ENCODE measurements at regions not wholly inside any gene's neighbourhood (a gene's known extent, or its start where the extent isn't known, plus 50 kb on each side); places are given as distances from the start of the nearest gene placed in this dataset.
"Not testable (repeated sequence)": the region's sequence is repeated elsewhere in the genome, so short reads cannot be mapped to it uniquely, and the experiment has no call there.

GRCh38 chr14:85895603-85896002 lies 365.7 kb downstream of the FLRT2 start:
- DNase-seq (ENCODE audit: low read depth): no peak

GRCh38 chr14:85892251-85892650 lies 362.3 kb downstream of the FLRT2 start:
- DNase-seq (ENCODE audit: low read depth): no peak

GRCh38 chr14:85883966-85884365 lies 354.0 kb downstream of the FLRT2 start:
- no peak for DNase-seq (ENCODE audit: low read depth)

- no peak for DNase-seq (ENCODE audit: low read depth)
Measured at GRCh38 chr14:85883101-85883500, 353.2 kb downstream of the FLRT2 start.

GRCh38 chr14:85881935-85882334 lies 352.0 kb downstream of the FLRT2 start:
- no peak for DNase-seq (ENCODE audit: low read depth)

GRCh38 chr14:85878874-85879273 lies 348.9 kb downstream of the FLRT2 start:
- no peak for DNase-seq (ENCODE audit: low read depth)

- DNase-seq (ENCODE audit: low read depth): no peak
Measured at GRCh38 chr14:85873006-85873405, 343.1 kb downstream of the FLRT2 start.

GRCh38 chr14:85867450-85867849 lies 337.5 kb downstream of the FLRT2 start:
- no peak for DNase-seq (ENCODE audit: low read depth)

- no peak for DNase-seq (ENCODE audit: low read depth)
Measured at GRCh38 chr14:85865701-85866100, 335.8 kb downstream of the FLRT2 start.

GRCh38 chr14:85858634-85859033 lies 328.7 kb downstream of the FLRT2 start:
- no peak for DNase-seq (ENCODE audit: low read depth)

- peak; percentile 12 for DNase-seq (ENCODE audit: low read depth)
Measured at GRCh38 chr14:85856430-85856829, 326.5 kb downstream of the FLRT2 start.

GRCh38 chr14:85853996-85854526 lies 324.1 kb downstream of the FLRT2 start:
- DNase-seq (ENCODE audit: low read depth): peak; percentile 1

- DNase-seq (ENCODE audit: low read depth): no peak
Measured at GRCh38 chr14:85852906-85853305, 323.0 kb downstream of the FLRT2 start.

GRCh38 chr14:85852123-85852522 lies 322.2 kb downstream of the FLRT2 start:
- DNase-seq (ENCODE audit: low read depth): peak; percentile 24

GRCh38 chr14:85830549-85830948 lies 300.6 kb downstream of the FLRT2 start:
- DNase-seq (ENCODE audit: low read depth): not testable (repeated sequence)

GRCh38 chr14:85829601-85830000 lies 299.7 kb downstream of the FLRT2 start:
- not testable (repeated sequence) for DNase-seq (ENCODE audit: low read depth)

GRCh38 chr14:85824526-85824925 lies 294.6 kb downstream of the FLRT2 start:
- no peak for DNase-seq (ENCODE audit: low read depth)

GRCh38 chr14:85822236-85822635 lies 292.3 kb downstream of the FLRT2 start:
- DNase-seq (ENCODE audit: low read depth): no peak

GRCh38 chr14:85817430-85817829 lies 287.5 kb downstream of the FLRT2 start:
- DNase-seq (ENCODE audit: low read depth): no peak

GRCh38 chr14:85813040-85813439 lies 283.1 kb downstream of the FLRT2 start:
- no peak for DNase-seq (ENCODE audit: low read depth)

- DNase-seq (ENCODE audit: low read depth): no peak
Measured at GRCh38 chr14:85811340-85811739, 281.4 kb downstream of the FLRT2 start.

GRCh38 chr14:85799668-85800067 lies 269.7 kb downstream of the FLRT2 start:
- no peak for DNase-seq (ENCODE audit: low read depth)

- DNase-seq (ENCODE audit: low read depth): no peak
Measured at GRCh38 chr14:85798856-85799255, 268.9 kb downstream of the FLRT2 start.

- no peak for DNase-seq (ENCODE audit: low read depth)
Measured at GRCh38 chr14:85793533-85793932, 263.6 kb downstream of the FLRT2 start.

GRCh38 chr14:85789506-85789905 lies 259.6 kb downstream of the FLRT2 start:
- no peak for DNase-seq (ENCODE audit: low read depth)

Data from iris pigment epithelial cell (primary cell).